ENCODE measurements at regions not wholly inside any gene's neighbourhood (a gene's known extent, or its start where the extent isn't known, plus 50 kb on each side); places are given as distances from the start of the nearest gene placed in this dataset.
"Not testable (repeated sequence)": the region's sequence is repeated elsewhere in the genome, so short reads cannot be mapped to it uniquely, and the experiment has no call there.

DNA sequence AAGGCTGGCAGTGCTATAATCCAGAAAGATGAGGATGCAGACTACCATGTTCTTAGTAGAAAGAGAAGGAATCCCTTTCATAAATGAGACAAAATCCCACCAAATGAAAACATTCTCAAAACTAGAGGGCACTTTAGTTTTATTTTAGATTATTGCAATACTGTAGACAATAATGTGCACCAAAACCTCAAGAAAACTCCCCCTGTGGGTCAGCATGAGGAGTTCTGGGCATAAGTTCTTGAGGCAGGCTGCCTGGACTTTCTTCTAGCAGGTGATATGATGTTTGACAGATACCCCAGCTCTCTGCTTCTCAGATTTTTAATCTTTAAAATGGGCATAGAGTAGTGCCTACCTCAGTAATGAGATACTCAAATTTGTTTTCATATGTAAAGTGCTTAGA is 196.3 kb upstream of the CTNND2 start:
- in situ Hi-C loops (cut with HindIII; ENCODE audit: low sequenced_read_pairs) = no loop called here

DNA sequence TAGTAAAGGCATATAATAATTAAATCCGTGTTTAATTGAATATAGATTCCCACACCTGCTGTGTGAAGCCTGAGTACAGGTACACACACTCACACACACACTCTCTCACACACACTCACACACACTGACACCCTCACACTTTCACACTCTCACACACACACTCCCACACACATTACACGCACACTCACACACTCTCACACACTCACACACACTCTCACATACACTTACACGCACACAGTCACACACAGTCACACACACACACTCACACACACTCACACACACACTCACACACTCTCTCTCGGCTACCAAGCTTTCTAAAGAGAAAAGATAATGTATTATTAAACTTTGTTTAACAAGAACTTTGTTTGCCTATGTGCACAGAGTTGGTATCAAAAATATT is 195.1 kb upstream of the CTNND2 start:
- in situ Hi-C loops (cut with HindIII; ENCODE audit: low sequenced_read_pairs) = no loop called here

GRCh38 chr5:12095808-12096281 is 191.6 kb upstream of the CTNND2 start:
- in situ Hi-C loops (cut with HindIII; ENCODE audit: low sequenced_read_pairs) = no loop called here

- in situ Hi-C loops (cut with HindIII; ENCODE audit: low sequenced_read_pairs) = no loop called here
Observed at GRCh38 chr5:12093586-12093985, 189.3 kb upstream of the CTNND2 start.

GRCh38 chr5:12080761-12081160 is 176.5 kb upstream of the CTNND2 start:
- in situ Hi-C loops (cut with HindIII; ENCODE audit: low sequenced_read_pairs) = no loop called here

GRCh38 chr5:12078286-12078685 is 174.0 kb upstream of the CTNND2 start:
- in situ Hi-C loops (cut with HindIII; ENCODE audit: low sequenced_read_pairs) = not testable (repeated sequence)

DNA sequence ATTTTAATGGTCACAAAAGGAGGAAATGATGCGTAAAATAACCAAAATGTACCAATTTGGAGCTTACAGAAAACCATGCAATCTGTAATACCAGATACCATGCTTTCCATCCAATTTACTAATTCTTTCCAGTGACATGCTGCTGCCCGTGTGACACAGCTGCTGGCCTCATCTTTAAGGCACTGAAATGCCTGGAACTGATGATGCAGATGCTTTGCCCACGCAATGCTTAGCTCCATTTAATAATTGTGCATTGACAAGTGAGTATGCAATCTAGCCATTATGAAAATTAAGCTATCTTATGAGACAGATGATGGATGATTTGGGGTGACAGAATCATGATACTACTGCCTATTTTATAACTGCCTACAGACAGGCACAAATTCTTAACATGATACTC is 169.2 kb upstream of the CTNND2 start:
- in situ Hi-C loops (cut with HindIII; ENCODE audit: low sequenced_read_pairs) = no loop called here

- in situ Hi-C loops (cut with HindIII; ENCODE audit: low sequenced_read_pairs) = no loop called here
Observed at GRCh38 chr5:12072441-12072840, 168.2 kb upstream of the CTNND2 start.

DNA sequence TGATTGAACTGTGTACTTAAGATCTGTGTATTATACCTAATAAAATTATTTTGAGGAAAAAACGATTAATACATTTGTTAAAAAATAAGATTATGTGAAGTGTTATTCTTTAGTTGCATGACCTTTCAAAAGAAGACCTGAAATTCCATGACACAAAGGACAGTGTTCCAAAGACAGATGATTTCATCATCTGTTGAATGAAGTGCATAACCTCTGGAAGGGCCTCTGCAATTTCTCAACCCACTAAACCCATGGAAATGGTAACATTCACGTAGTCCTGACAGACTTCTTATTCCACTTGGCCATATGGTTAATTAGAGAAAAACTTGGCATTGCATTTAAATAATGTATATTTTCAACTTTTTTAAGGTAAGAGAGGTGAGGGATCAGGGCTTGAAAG is 167.2 kb upstream of the CTNND2 start:
- in situ Hi-C loops (cut with HindIII; ENCODE audit: low sequenced_read_pairs) = no loop called here

GRCh38 chr5:12023614-12024241 is 119.5 kb upstream of the CTNND2 start:
- in situ Hi-C loops (cut with HindIII; ENCODE audit: low sequenced_read_pairs) = no loop called here

DNA sequence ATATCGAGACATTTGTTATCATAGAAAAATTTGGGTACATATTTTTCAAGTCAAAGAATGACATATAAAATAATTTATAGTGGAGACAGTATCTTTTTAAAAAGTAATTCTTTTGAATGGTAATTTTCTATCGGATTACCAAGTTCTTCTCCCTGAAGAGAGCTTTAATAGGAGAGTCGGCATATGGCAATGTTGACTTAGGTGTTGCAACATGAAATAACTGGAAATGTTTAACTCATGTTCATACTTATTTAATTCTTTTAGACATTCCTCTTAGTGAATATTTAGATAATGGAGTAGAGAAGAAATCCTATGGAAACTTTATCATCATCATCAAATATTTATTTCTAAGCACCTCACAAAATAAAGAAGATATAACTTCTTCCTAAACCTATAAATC is 118.2 kb upstream of the CTNND2 start:
- in situ Hi-C loops (cut with HindIII; ENCODE audit: low sequenced_read_pairs) = no loop called here

DNA sequence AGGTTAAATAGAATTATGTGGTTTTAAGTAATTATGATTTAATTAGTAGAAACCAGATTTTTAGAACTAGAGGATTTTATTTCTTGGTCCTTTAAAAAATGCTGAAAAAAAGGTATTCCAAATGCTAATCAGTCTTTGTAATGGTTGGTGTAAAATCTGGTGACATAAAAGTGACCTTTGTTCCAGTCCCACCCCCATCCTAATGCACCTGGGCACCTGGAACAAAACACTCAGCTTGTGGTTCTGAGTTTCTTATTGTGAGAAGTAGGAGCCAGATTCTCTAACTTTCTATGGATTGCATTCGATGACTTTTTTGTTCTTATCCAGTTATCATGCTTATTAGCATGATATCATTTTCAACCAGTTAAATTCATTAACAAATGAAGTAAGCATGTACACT is 115.1 kb upstream of the CTNND2 start:
- in situ Hi-C loops (cut with HindIII; ENCODE audit: low sequenced_read_pairs) = no loop called here

GRCh38 chr5:12017007-12017406 is 112.8 kb upstream of the CTNND2 start:
- in situ Hi-C loops (cut with HindIII; ENCODE audit: low sequenced_read_pairs) = no loop called here

DNA sequence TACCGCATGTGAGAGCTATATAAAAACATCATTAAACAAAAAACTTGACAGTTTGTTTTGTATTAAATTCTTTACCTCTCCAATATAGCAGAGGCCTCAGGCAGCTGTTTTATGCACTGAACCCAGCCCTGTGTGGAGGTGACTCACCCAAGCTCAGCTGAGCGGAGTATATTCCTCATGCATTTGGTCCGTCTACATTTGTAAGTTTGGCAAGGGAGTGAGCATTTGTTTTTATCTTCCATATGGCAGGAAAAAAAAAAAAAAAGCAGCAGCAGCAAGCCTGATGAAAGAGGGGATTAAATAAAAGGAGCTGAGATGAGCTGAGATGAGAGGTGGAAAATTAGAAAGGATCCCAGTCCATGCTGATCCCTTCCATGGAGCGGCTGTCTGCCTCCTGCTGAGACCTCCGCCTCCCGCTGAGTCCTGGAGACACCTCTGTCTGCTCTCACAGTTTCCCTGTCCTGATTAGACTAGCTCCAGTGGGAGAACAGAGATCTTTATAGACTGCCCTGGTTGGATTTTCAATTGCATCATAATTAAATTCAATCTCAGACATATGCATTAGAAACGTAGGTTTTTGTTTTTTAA is 112.0 kb upstream of the CTNND2 start:
- in situ Hi-C loops (cut with HindIII; ENCODE audit: low sequenced_read_pairs) = no loop called here

- in situ Hi-C loops (cut with HindIII; ENCODE audit: low sequenced_read_pairs) = no loop called here
Observed at GRCh38 chr5:12013351-12013750, 109.1 kb upstream of the CTNND2 start.

- in situ Hi-C loops (cut with HindIII; ENCODE audit: low sequenced_read_pairs) = no loop called here
Observed at GRCh38 chr5:12003680-12004079, 99.4 kb upstream of the CTNND2 start.

GRCh38 chr5:11998397-11998796 is 94.2 kb upstream of the CTNND2 start:
- in situ Hi-C loops (cut with HindIII; ENCODE audit: low sequenced_read_pairs) = no loop called here

DNA sequence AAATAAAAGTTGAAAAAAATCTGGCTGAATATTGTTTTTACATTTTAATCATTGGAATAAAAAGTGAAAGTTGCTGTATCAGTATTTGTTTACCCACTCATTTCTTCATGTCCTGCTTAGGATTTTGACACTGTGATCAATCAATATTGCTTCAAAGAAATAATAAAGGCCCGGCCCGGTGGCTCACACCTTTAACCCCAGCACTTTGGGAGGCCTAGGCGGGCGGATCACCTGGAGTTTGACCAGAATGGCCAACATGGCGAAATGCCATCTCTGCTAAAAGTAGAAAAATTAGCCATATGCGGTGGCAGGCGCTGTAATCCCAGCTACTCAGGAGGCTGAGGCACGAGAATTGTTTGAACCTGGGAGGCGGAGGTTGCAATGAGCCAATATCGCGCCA is 93.7 kb upstream of the CTNND2 start:
- in situ Hi-C loops (cut with HindIII; ENCODE audit: low sequenced_read_pairs) = no loop called here

DNA sequence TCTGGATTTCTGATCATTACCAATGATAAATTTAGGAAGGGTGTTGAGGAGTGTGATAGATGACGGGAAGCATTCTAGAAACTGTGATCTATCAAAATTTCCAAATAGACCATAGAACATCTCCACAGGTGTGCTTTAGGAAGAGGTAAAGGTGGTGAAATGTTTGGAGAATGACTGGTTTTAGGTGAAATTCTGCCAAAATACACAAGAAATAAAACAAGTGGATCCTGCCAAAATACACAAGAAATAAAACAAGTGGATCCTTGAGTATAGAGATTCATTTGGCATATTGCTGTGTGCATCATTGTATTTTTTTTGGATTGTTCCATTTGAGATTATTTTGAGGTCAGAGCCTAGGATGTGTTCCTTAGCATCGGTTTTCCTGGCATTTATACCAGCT is 88.3 kb upstream of the CTNND2 start:
- in situ Hi-C loops (cut with HindIII; ENCODE audit: low sequenced_read_pairs) = no loop called here

- in situ Hi-C loops (cut with HindIII; ENCODE audit: low sequenced_read_pairs) = no loop called here
Observed at GRCh38 chr5:11985993-11986392, 81.7 kb upstream of the CTNND2 start.

- in situ Hi-C loops (cut with HindIII; ENCODE audit: low sequenced_read_pairs) = no loop called here
Observed at GRCh38 chr5:11984196-11984595, 80.0 kb upstream of the CTNND2 start.

DNA sequence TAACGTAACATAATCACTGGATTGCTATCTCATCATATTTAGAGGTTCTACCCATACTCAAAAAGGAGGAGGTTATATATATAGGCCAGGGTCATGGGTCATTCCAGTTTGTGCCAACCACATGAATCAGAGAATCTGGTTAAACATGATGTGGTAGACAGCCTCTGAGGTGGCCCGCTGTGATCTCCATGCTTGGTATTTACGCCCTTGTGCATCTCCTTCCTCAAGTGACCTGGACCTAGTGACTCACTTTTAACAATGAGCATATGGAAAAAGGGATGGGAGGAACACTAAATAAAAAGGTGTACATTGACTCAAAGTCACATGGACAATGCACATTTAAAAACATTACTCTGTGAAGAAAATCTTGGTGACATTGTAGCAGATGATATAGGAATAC is 77.7 kb upstream of the CTNND2 start:
- in situ Hi-C loops (cut with HindIII; ENCODE audit: low sequenced_read_pairs) = no loop called here

GRCh38 chr5:11977904-11978303 is 73.7 kb upstream of the CTNND2 start:
- in situ Hi-C loops (cut with HindIII; ENCODE audit: low sequenced_read_pairs) = no loop called here
